ENCODE measurements at regions not wholly inside any gene's neighbourhood (a gene's known extent, or its start where the extent isn't known, plus 50 kb on each side); places are given as distances from the start of the nearest gene placed in this dataset.

DNA sequence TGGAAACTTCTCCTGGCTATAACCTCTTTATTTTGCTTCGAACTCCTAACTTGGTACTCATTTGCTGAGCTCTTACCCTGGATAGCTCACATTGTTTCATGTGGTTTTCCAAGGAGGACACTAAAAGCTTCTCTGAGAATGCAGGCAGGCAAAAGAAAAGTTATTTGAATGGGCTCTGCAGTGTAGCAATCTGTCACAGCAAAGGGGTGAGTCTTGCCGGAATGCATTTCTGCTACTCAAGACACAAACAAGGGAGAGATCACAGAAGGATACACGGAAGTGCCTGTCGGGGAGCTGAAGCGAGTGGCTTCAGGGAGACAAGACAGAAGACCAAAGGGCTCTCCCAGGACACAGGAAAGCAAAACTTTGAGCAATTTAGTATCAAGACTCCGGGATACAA is 265.4 kb downstream of the SS18 start:
- TF ChIP-seq, protein P1, sequence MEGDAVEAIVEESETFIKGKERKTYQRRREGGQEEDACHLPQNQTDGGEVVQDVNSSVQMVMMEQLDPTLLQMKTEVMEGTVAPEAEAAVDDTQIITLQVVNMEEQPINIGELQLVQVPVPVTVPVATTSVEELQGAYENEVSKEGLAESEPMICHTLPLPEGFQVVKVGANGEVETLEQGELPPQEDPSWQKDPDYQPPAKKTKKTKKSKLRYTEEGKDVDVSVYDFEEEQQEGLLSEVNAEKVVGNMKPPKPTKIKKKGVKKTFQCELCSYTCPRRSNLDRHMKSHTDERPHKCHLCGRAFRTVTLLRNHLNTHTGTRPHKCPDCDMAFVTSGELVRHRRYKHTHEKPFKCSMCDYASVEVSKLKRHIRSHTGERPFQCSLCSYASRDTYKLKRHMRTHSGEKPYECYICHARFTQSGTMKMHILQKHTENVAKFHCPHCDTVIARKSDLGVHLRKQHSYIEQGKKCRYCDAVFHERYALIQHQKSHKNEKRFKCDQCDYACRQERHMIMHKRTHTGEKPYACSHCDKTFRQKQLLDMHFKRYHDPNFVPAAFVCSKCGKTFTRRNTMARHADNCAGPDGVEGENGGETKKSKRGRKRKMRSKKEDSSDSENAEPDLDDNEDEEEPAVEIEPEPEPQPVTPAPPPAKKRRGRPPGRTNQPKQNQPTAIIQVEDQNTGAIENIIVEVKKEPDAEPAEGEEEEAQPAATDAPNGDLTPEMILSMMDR (IDR thresholded peaks at IDR 0.05): no peak
- TF ChIP-seq POLR2A (IDR thresholded peaks at IDR 0.05) (no peak), POLR2AphosphoS5 (IDR thresholded peaks at IDR 0.05) (no peak)
